Adipocyte (in vitro differentiated cells): ENCODE measurements at regions not wholly inside any gene's neighbourhood (a gene's known extent, or its start where the extent isn't known, plus 50 kb on each side); places are given as distances from the start of the nearest gene placed in this dataset.

Experiments
- DNase-seq: peaks from one replicate; pipeline ENCODE4 v3.0.0-alpha.2; 2015; ENCODE audit warnings: low read depth
- H3K27me3 ChIP-seq: replicated peaks from 2 replicates; pipeline ENCODE4 v1.7.0; 2013; ENCODE audit warnings: mild to moderate bottlenecking, low read length, moderate library complexity; ENCODE audit not compliant: control insufficient read depth, insufficient read depth
- H3K36me3 ChIP-seq: 2 replicates; pipeline ENCODE4 v1.7.0; 2013; ENCODE audit warnings: low read length, mild to moderate bottlenecking, moderate library complexity; ENCODE audit not compliant: control insufficient read depth, insufficient read depth, severe bottlenecking
- H3K4me1 ChIP-seq: 2 replicates; pipeline ENCODE4 v1.7.0; 2013; ENCODE audit warnings: mild to moderate bottlenecking, low read length, moderate library complexity; ENCODE audit not compliant: control insufficient read depth, insufficient read depth
- H3K4me3 ChIP-seq: 2 replicates; pipeline ENCODE4 v1.7.0; 2013; ENCODE audit warnings: mild to moderate bottlenecking, low read length, moderate library complexity
- H3K9ac ChIP-seq: 2 replicates; pipeline ENCODE4 v1.7.0; 2013; ENCODE audit warnings: mild to moderate bottlenecking, low read length, moderate library complexity
- H3K9me3 ChIP-seq: 2 replicates; pipeline ENCODE4 v1.7.0; 2013; ENCODE audit warnings: mild to moderate bottlenecking, low read length, moderate library complexity; ENCODE audit not compliant: control insufficient read depth

- Histone ChIP-seq H3K4me3 (no peak overlapping the region), H3K9ac (no peak overlapping the region), H3K4me1 (peaks cover 5% of the 10 kb centered on the region), H3K27me3 (peaks cover 4% of the 10 kb centered on the region), H3K9me3 (peaks cover 17% of the 10 kb centered on the region), H3K36me3 (no peaks in the 10 kb centered on the region)
- DNase-seq: no peak
Observed at GRCh38 chrX:45794323-45794994, 593.8 kb upstream of the DIPK2B start.

DNA sequence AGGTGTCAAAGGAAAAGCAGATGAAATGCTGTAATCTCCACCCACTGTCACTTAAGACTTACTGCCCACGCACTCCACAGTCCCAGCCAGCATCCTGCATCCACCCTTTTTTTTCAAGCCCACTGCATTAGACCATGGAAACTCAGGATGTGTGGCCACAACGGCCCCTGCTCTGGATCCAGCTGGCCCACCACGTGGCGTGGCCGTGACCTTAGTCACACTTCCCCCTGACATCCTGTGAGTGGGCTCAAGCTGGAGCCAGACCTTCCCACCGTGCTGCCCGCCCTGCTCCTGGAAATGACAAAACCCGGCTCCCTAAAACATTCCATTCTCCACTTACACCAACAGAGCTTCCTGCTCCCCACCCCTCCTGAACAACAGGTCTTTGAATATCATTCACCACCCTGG lies 588.3 kb upstream of the DIPK2B start:
- Histone ChIP-seq H3K27me3 (no peaks in the 10 kb centered on the region), H3K9ac (peak overlapping the region; percentile 8), H3K36me3 (no peaks in the 10 kb centered on the region), H3K4me3 (peak overlapping the region; percentile 28), H3K4me1 (peaks cover 28% of the 10 kb centered on the region), H3K9me3 (peaks cover 17% of the 10 kb centered on the region)
- DNase-seq: no peak

DNA sequence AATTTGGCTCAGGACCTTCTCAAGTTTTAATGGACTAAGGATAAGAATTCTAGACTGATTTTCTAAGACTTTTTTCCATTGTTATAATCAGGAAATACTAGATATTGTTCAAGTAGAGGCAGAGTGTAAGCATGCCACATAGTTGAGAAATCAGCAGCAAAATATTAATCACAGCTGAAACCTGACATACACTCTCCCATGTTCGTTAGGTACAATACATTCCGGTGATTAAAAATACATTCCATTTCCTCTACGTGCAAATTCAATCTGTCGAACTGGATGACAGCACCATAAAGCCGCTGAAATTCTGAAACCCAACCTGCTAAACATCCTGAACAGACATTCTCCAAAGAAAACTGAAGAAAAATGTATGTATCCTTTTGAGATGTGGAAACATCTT lies 587.6 kb upstream of the DIPK2B start:
- Histone ChIP-seq H3K36me3 (no peaks in the 10 kb centered on the region), H3K4me3 (peak overlapping the region; percentile 28), H3K9me3 (peaks cover 17% of the 10 kb centered on the region), H3K9ac (peak overlapping the region; percentile 8), H3K27me3 (peaks cover 3% of the 10 kb centered on the region), H3K4me1 (peaks cover 28% of the 10 kb centered on the region)
- no peak for DNase-seq

- peaks cover 36% of the 10 kb centered on the region for H3K4me1 ChIP-seq
- H3K27me3 ChIP-seq: peaks cover 3% of the 10 kb centered on the region
Observed at GRCh38 chrX:45784590-45784989, 583.9 kb upstream of the DIPK2B start.

DNA sequence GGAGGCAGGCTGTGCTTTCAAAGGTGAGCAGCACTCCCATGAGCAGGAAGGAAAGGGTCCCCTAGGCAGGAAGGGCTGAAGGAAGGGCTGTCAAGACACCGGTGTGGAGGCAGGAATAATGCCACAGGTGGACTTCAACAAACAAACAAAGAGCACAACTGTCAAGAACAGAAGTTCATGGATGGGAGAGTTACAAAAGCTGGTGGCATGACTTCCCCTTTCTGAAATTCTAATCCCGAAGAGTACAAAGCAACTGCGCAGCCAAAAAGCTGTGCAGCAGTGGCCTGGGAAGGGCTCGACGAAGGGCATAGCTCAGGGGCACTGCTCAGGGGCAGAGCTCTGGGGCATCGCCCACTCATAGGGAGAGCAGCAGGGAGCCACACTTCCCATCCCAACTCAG lies 582.3 kb upstream of the DIPK2B start:
- no peak for DNase-seq
- peaks cover 3% of the 10 kb centered on the region for H3K27me3 ChIP-seq

More at GRCh38 chrX:45784590-45784989, 583.9 kb upstream of the DIPK2B start:
- Histone ChIP-seq H3K9ac (no peak overlapping the region), H3K9me3 (no peaks in the 10 kb centered on the region), H3K4me3 (no peak overlapping the region), H3K36me3 (no peaks in the 10 kb centered on the region)
- no peak for DNase-seq

GRCh38 chrX:45781901-45782553 lies 581.4 kb upstream of the DIPK2B start:
- peak; percentile 76 for DNase-seq
- Histone ChIP-seq H3K27me3 (peaks cover 3% of the 10 kb centered on the region), H3K4me3 (no peak overlapping the region), H3K9ac (peak overlapping the region; percentile 33), H3K9me3 (no peaks in the 10 kb centered on the region), H3K36me3 (no peaks in the 10 kb centered on the region), H3K4me1 (peaks cover 37% of the 10 kb centered on the region)

More for the DNA sequence above, 582.3 kb upstream of the DIPK2B start:
- Histone ChIP-seq H3K4me1 (peaks cover 38% of the 10 kb centered on the region), H3K9me3 (no peaks in the 10 kb centered on the region), H3K9ac (no peak overlapping the region), H3K4me3 (no peak overlapping the region), H3K36me3 (no peaks in the 10 kb centered on the region)

- Histone ChIP-seq H3K9ac (no peak overlapping the region), H3K9me3 (no peaks in the 10 kb centered on the region), H3K36me3 (no peaks in the 10 kb centered on the region), H3K27me3 (peaks cover 2% of the 10 kb centered on the region), H3K4me1 (peaks cover 57% of the 10 kb centered on the region), H3K4me3 (peak overlapping the region; percentile 8)
- no peak for DNase-seq
Observed at GRCh38 chrX:45778616-45779015, 577.9 kb upstream of the DIPK2B start.

GRCh38 chrX:45777366-45777765 lies 576.7 kb upstream of the DIPK2B start:
- no peak for DNase-seq
- Histone ChIP-seq H3K36me3 (no peaks in the 10 kb centered on the region), H3K9ac (no peak overlapping the region), H3K4me3 (no peak overlapping the region), H3K27me3 (no peaks in the 10 kb centered on the region), H3K4me1 (peaks cover 65% of the 10 kb centered on the region), H3K9me3 (no peaks in the 10 kb centered on the region)

DNA sequence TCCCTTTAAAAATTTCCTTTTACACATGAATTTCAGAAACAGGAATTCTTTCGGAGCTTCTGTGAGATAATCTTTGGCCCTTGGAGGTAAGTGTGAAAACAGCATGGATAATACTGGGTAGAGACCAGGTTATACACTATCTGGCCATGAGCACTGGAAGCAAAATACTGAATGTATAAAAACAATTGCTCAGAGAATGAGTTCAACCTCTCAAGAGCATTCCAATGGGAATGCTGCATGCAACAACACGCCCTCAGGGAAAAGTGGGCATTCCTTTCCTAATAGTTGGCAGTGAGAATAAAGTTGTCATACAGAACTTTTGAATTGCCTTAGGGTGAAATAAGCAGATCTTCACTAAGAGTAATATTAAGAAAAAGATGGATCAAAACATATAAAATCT lies 574.8 kb upstream of the DIPK2B start:
- Histone ChIP-seq H3K4me1 (peaks cover 74% of the 10 kb centered on the region), H3K4me3 (peak overlapping the region; percentile 73), H3K9ac (peak overlapping the region; percentile 72), H3K27me3 (no peaks in the 10 kb centered on the region), H3K9me3 (no peaks in the 10 kb centered on the region), H3K36me3 (no peaks in the 10 kb centered on the region)
- peak; percentile 84 for DNase-seq

GRCh38 chrX:45774961-45775360 lies 574.3 kb upstream of the DIPK2B start:
- Histone ChIP-seq H3K36me3 (no peaks in the 10 kb centered on the region), H3K4me1 (peaks cover 75% of the 10 kb centered on the region), H3K4me3 (peak overlapping the region; percentile 73), H3K9me3 (no peaks in the 10 kb centered on the region), H3K27me3 (no peaks in the 10 kb centered on the region), H3K9ac (peak overlapping the region; percentile 72)
- DNase-seq: peak; percentile 79

GRCh38 chrX:45773572-45773971 lies 572.9 kb upstream of the DIPK2B start:
- H3K9ac ChIP-seq: no peak overlapping the region

More at GRCh38 chrX:45773572-45773971, 572.9 kb upstream of the DIPK2B start:
- Histone ChIP-seq H3K9me3 (no peaks in the 10 kb centered on the region), H3K27me3 (no peaks in the 10 kb centered on the region), H3K4me3 (no peak overlapping the region), H3K36me3 (no peaks in the 10 kb centered on the region), H3K4me1 (peaks cover 65% of the 10 kb centered on the region)
- no peak for DNase-seq
